ENCODE measurements at regions not wholly inside any gene's neighbourhood (a gene's known extent, or its start where the extent isn't known, plus 50 kb on each side); places are given as distances from the start of the nearest gene placed in this dataset.
"Not testable (repeated sequence)": the region's sequence is repeated elsewhere in the genome, so short reads cannot be mapped to it uniquely, and the experiment has no call there.

GRCh38 chr9:94387338-94388010 lies 59.0 kb upstream of the NUTM2F start:
- intact Hi-C loops (cut with DNase I); DNase-seq: not testable (repeated sequence)

GRCh38 chr9:94388011-94388406 lies 59.6 kb upstream of the NUTM2F start:
- intact Hi-C loops (cut with DNase I); DNase-seq: not testable (repeated sequence)

GRCh38 chr9:94390425-94391098 lies 62.1 kb upstream of the NUTM2F start:
- DNase-seq; intact Hi-C loops (cut with DNase I): not testable (repeated sequence)

- intact Hi-C loops (cut with DNase I); DNase-seq: not testable (repeated sequence)
Measured at GRCh38 chr9:94392971-94393624, 64.7 kb upstream of the NUTM2F start.

- intact Hi-C loops (cut with DNase I); DNase-seq: not testable (repeated sequence)
Measured at GRCh38 chr9:94397766-94398379, 69.4 kb upstream of the NUTM2F start.

- DNase-seq; intact Hi-C loops (cut with DNase I): not testable (repeated sequence)
Measured at GRCh38 chr9:94400461-94400860, 72.0 kb upstream of the NUTM2F start.

GRCh38 chr9:94402795-94403194 lies 74.4 kb upstream of the NUTM2F start:
- DNase-seq; intact Hi-C loops (cut with DNase I): not testable (repeated sequence)

- intact Hi-C loops (cut with DNase I); DNase-seq: not testable (repeated sequence)
Measured at GRCh38 chr9:94403571-94403970, 75.1 kb upstream of the NUTM2F start.

GRCh38 chr9:94413665-94414064 lies 85.2 kb upstream of the NUTM2F start:
- intact Hi-C loops (cut with DNase I); DNase-seq: not testable (repeated sequence)

- intact Hi-C loops (cut with DNase I); DNase-seq: not testable (repeated sequence)
Measured at GRCh38 chr9:94415111-94415510, 86.7 kb upstream of the NUTM2F start.

GRCh38 chr9:94420098-94420497 lies 91.7 kb upstream of the NUTM2F start:
- intact Hi-C loops (cut with DNase I); DNase-seq: not testable (repeated sequence)

GRCh38 chr9:94421951-94422350 lies 93.5 kb upstream of the NUTM2F start:
- DNase-seq; intact Hi-C loops (cut with DNase I): not testable (repeated sequence)

- DNase-seq; intact Hi-C loops (cut with DNase I): not testable (repeated sequence)
Measured at GRCh38 chr9:94425312-94425711, 96.9 kb upstream of the NUTM2F start.

GRCh38 chr9:94437128-94437527 lies 108.7 kb upstream of the NUTM2F start:
- intact Hi-C loops (cut with DNase I); DNase-seq: not testable (repeated sequence)

GRCh38 chr9:94438336-94438735 lies 109.9 kb upstream of the NUTM2F start:
- DNase-seq; intact Hi-C loops (cut with DNase I): not testable (repeated sequence)

GRCh38 chr9:94441146-94441545 lies 112.7 kb upstream of the NUTM2F start:
- intact Hi-C loops (cut with DNase I); DNase-seq: not testable (repeated sequence)

- no peak for DNase-seq
- intact Hi-C loops (cut with DNase I): no loop called here
Measured at GRCh38 chr9:94441796-94442195, 113.1 kb upstream of the PCAT7 start.

GRCh38 chr9:94443032-94443722 lies 111.7 kb upstream of the PCAT7 start:
- DNase-seq: no peak
- intact Hi-C loops (cut with DNase I): no loop called here

- DNase-seq: no peak
- intact Hi-C loops (cut with DNase I): no loop called here
Measured at GRCh38 chr9:94445863-94446262, 109.0 kb upstream of the PCAT7 start.

- intact Hi-C loops (cut with DNase I): no loop called here
- DNase-seq: no peak
Measured at GRCh38 chr9:94449486-94449885, 105.4 kb upstream of the PCAT7 start.

Measured in posterior cingulate gyrus (tissue), 11 donors.